HPDE6-E6E7 (cell line): ENCODE measurements at regions not wholly inside any gene's neighbourhood (a gene's known extent, or its start where the extent isn't known, plus 50 kb on each side); places are given as distances from the start of the nearest gene placed in this dataset.
A peak's percentile ranks its signal among the peaks of the same experiment; 100 is the strongest.
"Not testable (repeated sequence)": the region's sequence is repeated elsewhere in the genome, so short reads cannot be mapped to it uniquely, and the experiment has no call there.

Experiments used
- DNase-seq: peaks from one replicate; pipeline ENCODE4 v3.0.0; 2011; ENCODE audit warnings: missing footprints; ENCODE audit errors: extremely low spot score

- no peak for DNase-seq
These were observed 133.7 kb downstream of the ATL2 start for GRCh38 chr2:38243186-38243880.

- DNase-seq = peak; percentile 12
These were observed 137.6 kb downstream of the ATL2 start for GRCh38 chr2:38239452-38239851.

- DNase-seq = not testable (repeated sequence)
These were observed 138.4 kb downstream of the ATL2 start for GRCh38 chr2:38238705-38239104.

GRCh38 chr2:38237311-38237710 lies 139.8 kb downstream of the ATL2 start:
- DNase-seq = no peak

- DNase-seq = no peak
These were observed 143.7 kb downstream of the ATL2 start for GRCh38 chr2:38233231-38233983.

GRCh38 chr2:38232454-38232853 lies 144.6 kb downstream of the ATL2 start:
- no peak for DNase-seq

GRCh38 chr2:38230756-38231155 lies 146.3 kb downstream of the ATL2 start:
- no peak for DNase-seq

GRCh38 chr2:38228753-38229152 lies 148.3 kb downstream of the ATL2 start:
- no peak for DNase-seq

- DNase-seq = no peak
These were observed 149.0 kb upstream of the CYP1B1 start for GRCh38 chr2:38224821-38225437.

- DNase-seq = no peak
These were observed 148.2 kb upstream of the CYP1B1 start for GRCh38 chr2:38224181-38224580.

- DNase-seq = no peak
These were observed 147.3 kb upstream of the CYP1B1 start for GRCh38 chr2:38223256-38223655.

GRCh38 chr2:38220164-38220563 lies 144.2 kb upstream of the CYP1B1 start:
- DNase-seq = no peak

- DNase-seq = no peak
These were observed 143.0 kb upstream of the CYP1B1 start for GRCh38 chr2:38218995-38219394.

- no peak for DNase-seq
These were observed 142.6 kb upstream of the CYP1B1 start for GRCh38 chr2:38218591-38218991.

- no peak for DNase-seq
These were observed 141.6 kb upstream of the CYP1B1 start for GRCh38 chr2:38217401-38218188.

GRCh38 chr2:38216886-38217285 lies 140.9 kb upstream of the CYP1B1 start:
- DNase-seq = no peak

- DNase-seq = no peak
These were observed 140.0 kb upstream of the CYP1B1 start for GRCh38 chr2:38215993-38216392.

- DNase-seq = no peak
These were observed 139.6 kb upstream of the CYP1B1 start for GRCh38 chr2:38215522-38215921.

- DNase-seq = no peak
These were observed 138.3 kb upstream of the CYP1B1 start for GRCh38 chr2:38214209-38214717.

- DNase-seq = no peak
These were observed 137.7 kb upstream of the CYP1B1 start for GRCh38 chr2:38213619-38214167.

- no peak for DNase-seq
These were observed 136.4 kb upstream of the CYP1B1 start for GRCh38 chr2:38212312-38212711.

- DNase-seq = no peak
These were observed 131.2 kb upstream of the CYP1B1 start for GRCh38 chr2:38207168-38207567.
